ENCODE measurements at regions not wholly inside any gene's neighbourhood (a gene's known extent, or its start where the extent isn't known, plus 50 kb on each side); places are given as distances from the start of the nearest gene placed in this dataset.
"Not testable (repeated sequence)": the region's sequence is repeated elsewhere in the genome, so short reads cannot be mapped to it uniquely, and the experiment has no call there.

- DNase-seq (ENCODE audit: low read depth in 2 of 2), result no peak
Measured at GRCh38 chr2:240191001-240191400, 50.5 kb upstream of the OTOS start.

DNA sequence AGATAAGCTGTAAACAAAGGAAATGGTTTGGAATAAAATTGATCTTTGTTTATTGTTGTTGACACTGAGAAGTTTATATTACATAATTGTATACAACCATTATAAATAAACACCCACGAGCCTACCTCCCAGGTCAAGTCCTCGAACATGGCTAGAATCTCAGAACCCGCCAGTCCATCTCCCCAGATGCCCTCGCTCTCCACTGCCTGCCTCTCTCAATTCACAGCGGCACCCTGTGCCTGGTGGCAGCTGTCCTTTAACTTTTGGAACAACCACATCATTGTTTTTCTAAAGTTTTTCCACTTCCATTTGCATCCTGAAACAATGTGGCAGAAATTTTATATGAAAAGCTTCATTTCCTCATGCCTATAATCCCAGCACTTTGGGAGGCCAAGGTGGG, 52.2 kb upstream of the OTOS start:
- no peak for DNase-seq (ENCODE audit: low read depth in 2 of 2)

- DNase-seq (ENCODE audit: low read depth in 2 of 2), result not testable (repeated sequence)
Measured at GRCh38 chr2:240194341-240194762, 53.9 kb upstream of the OTOS start.

GRCh38 chr2:240195316-240195861, 54.9 kb upstream of the OTOS start:
- no peak for DNase-seq (ENCODE audit: low read depth in 2 of 2)

DNA sequence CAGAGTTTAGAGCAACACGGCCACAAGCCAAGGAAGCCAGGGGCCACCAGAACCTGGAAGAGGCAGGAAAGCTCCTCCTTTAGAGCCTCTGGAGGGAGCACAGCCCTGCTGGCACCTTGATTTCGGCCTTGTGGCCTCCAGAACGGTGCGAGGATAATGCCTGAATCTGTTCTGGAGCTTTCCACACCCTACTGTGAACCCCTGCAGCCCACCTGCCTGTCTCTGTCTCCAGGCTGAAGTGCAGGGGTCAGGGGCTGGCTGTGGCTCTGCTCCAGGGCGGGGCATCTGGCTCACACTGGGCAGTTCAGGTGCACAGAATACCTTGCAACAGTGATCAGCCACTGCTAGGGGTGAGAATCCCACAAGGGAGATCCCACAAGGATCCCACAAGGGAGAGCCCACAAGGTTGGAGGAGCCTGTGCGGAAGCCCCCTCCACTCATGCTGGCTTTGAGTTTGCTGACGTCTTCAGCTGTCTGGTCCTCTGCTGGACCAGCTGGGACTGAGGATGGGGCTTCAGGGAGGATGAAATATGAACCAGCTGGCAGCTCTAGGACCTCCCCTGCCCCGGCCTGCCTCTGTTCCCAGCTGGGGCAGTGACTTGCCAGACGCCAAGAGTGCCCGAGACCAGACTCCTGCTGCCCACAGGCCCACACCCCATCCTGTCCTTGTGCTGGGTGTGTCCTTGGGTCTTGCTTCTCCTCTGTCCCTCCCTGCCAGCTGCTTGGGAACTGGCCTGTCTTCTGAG, 56.4 kb upstream of the OTOS start:
- no peak for DNase-seq (ENCODE audit: low read depth in 2 of 2)

- DNase-seq (ENCODE audit: low read depth in 2 of 2), result no peak
Measured at GRCh38 chr2:240197462-240198139, 57.1 kb upstream of the OTOS start.

- DNase-seq (ENCODE audit: low read depth in 2 of 2), result no peak
Measured at GRCh38 chr2:240198226-240198625, 57.8 kb upstream of the OTOS start.

GRCh38 chr2:240199133-240199870, 58.8 kb upstream of the OTOS start:
- no peak for DNase-seq (ENCODE audit: low read depth in 2 of 2)

DNA sequence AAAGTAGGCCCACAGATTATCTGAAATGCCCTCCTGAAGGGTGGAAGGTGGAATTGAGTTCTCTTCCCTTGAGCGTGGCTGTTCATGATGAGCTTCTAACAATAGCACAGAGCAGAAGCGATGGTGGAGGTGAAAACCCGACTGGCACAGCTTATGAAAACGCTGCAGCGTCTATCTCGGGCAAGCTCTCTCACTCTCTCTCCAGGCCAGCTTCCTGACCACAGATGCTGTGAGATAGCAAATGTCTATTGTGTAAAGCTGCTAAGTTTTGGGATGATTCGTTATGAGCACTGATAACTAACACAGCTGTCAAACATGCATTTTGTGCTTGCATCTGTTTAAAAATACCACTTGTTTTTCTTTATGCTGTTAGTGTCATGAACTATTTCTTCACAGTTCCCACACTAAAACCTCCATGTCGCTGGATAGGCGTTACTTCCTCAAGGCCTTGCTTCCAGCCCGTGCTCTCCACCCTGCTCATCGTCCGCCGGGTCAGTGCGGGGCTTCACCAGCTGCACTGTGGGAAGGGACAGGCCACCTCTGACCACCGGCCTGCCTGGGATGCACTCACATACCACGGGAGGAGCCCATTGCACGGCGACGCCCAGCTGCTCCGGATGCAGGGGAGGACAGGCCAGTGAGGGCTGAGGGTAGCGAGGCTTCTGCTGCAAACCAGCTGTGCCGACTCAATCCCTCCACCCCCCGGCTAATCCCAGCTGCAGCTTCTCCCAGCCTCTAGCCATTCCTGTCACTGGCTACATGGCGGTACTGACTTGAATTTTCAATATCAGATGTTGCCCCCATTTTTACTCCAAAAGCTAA, 60.0 kb upstream of the OTOS start:
- no peak for DNase-seq (ENCODE audit: low read depth in 2 of 2)

DNA sequence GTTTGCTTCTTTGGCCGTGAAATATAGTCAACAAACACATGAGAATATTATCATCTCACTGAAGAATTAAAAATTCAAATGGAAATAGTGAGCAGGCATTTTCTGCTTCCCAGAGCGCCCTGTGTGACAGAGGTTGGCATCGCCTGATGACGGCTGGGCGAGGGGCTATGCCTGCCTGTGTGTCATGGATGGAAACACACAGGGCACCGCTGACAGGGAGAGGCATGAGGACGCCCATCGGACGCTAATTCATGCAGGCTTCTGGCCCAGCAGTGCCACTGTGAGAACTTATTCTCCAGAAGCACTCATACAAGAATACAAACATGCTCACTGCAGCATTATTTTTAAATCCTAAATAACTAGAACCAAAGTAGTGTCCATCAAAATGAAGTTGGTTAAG, 61.4 kb upstream of the OTOS start:
- DNase-seq (ENCODE audit: low read depth in 2 of 2), result no peak

DNA sequence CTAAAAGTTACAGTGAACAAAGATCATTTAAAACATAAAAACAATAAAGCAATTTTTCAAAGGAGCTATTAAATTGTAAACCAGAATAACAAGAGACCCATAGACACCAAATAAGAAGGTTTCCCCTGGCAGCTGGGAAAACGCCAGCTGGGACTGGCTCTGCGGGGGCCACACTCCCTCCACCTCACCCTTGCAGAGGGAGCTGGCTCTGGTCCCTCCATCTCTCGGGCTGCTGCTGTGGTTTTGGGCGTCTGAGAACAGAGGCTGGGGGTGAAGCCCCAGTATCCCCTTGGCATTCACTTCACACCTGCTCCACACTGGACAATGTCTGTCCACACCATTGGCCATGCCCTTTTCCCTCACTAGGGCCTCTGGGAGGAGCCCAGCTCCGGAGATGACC, 62.1 kb upstream of the OTOS start:
- no peak for DNase-seq (ENCODE audit: low read depth in 2 of 2)

DNA sequence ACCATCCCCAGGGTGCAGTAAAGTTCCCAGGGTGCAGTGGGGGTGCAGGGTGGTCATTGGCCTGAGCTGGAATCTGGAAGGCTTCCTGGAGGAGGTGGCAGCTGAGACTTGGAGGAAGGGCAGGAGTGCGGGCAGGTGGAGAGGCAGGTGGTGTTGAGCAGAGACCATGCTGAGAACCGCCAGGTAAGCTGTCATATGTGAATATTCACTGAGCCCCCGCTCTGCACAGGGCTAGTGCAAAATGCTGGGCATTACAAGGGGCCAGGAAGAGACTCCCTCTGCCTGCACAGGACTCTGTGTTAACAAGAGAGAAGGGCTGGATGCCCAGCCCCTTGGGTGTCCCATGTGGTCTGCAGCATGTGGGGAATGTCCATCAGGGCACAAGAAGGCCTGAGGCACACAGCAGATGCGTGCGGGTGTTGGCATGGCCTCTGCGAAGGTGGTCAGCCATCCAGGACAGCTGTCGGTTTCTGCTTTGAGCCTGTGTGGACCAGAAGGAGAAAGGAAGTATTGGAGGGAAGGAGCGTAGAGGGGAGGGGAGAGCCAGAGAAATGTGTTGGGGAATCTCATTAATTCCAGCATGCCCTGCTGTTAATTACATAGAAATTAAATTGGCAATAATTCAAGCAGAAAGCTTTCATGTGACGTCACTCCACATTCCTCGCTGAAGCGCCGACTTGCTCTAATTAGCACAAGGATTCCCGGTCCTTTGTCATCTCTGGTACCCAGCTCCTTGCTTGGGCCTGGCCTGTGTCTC, 62.8 kb upstream of the OTOS start:
- DNase-seq (ENCODE audit: low read depth in 2 of 2), result no peak

GRCh38 chr2:240203788-240204270, 63.4 kb upstream of the OTOS start:
- DNase-seq (ENCODE audit: low read depth in 2 of 2), result no peak

DNA sequence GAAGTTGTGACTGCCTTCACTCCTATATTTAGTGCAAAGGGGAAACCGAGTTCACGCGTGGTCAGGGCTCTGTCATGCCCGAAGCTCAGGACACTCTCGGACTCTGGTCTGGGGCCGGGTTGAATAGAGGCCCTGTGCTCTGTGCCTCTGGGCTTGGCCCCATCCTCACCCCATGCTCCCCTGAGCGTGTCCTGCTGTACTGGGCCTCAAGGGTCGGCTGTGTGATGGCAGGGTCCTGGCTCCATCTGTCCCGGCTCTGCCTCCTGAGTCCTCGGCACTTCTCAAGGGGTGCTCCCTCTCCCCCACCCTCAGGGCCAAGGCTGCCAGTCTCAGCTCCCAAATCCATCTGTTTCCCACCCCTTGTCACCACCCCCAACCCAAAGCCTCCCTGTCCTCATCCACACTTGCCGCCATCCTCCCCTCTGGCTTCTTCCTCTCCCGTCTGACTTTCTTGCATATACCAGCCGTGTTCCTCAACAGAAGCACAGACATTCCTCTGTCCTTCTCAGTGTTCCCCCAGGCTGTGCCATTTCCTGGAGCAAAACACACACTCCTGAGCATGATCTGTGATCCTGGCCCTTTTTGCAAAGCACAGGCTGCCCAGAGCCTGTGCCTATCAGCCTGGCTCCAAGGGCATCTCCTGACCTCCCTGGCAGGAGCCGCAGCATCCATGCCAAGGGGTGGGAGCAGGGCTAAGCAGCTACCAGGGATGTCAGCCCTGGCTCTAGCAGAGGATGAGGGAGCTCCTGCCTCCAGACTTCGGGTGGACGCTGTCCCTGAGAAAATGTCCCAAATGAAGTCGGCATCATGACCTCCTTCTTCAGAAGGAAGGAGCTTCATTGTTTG, 64.2 kb upstream of the OTOS start:
- no peak for DNase-seq (ENCODE audit: low read depth in 2 of 2)

- DNase-seq (ENCODE audit: low read depth in 2 of 2), result no peak
Measured at GRCh38 chr2:240205348-240205747, 64.9 kb upstream of the OTOS start.

DNA sequence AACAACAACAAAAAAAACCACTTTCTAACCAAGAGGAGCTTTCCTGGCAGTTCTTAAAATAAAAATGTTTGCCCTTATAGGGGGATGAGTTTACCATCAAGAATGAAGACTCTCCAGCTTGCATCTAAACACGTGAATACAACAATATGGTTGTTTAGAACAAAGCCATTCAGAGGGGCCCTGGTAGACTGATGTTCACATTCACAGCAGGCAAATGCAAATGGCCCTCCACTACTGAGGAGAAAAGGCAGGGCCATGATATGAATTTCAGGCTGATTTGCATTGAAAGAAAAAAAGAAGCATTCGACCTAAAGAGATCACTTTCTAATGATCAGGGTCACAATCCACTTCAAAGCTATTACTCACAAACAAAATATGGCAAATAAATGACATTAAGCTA, 65.3 kb upstream of the OTOS start:
- no peak for DNase-seq (ENCODE audit: low read depth in 2 of 2)

DNA sequence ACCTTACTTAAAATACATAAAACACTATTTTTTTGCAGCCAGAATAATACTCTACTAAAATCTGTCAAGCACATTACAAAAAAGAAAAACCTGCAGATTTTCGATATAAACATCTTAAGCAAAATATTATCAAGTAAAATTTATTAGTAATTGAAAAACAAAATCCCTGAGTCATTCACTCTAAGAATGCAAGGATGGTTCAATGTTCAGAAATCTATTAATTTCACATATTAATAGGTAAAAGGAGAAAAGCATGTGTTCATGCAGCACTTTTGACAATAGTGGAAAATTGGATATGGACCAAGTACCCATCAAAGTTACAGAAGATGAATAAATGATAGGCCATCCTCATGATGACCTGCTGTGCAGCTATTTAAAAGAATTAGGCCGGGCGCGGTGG, 66.2 kb upstream of the OTOS start:
- DNase-seq (ENCODE audit: low read depth in 2 of 2), result no peak

DNA sequence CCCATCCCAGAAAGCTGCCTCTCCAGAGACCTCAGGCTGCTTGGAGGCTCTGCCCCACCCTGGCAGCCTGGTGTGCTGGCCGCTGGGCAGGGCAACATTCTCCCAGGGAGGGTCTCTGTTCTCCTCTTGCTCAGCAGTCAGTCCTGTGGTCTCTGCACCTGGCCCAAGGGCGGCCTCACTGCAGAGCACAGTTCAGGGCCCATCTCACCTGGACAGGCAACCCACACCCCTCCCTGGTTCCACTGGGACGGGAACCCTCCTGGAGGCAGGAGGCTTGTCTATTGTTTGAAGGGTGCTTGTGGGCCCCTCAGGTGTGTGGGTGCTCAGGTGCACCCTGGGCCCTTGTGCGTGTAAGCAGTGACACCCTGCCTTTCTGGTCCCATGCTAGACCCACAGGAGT, 67.2 kb upstream of the OTOS start:
- no peak for DNase-seq (ENCODE audit: low read depth in 2 of 2)

- DNase-seq (ENCODE audit: low read depth in 2 of 2), result no peak
Measured at GRCh38 chr2:240208096-240208495, 67.6 kb upstream of the OTOS start.

Measured in activated CD8-positive, alpha-beta memory T cell treated with anti-CD3 and anti-CD28 coated beads for 4 hours (primary cell).